ENCODE measurements at regions not wholly inside any gene's neighbourhood (a gene's known extent, or its start where the extent isn't known, plus 50 kb on each side); places are given as distances from the start of the nearest gene placed in this dataset.

- DNase-seq = no peak
Observed at GRCh38 chr14:58785701-58786100, 147.9 kb downstream of the DACT1 start.

GRCh38 chr14:58787592-58787991 is 149.8 kb downstream of the DACT1 start:
- no peak for DNase-seq

DNA sequence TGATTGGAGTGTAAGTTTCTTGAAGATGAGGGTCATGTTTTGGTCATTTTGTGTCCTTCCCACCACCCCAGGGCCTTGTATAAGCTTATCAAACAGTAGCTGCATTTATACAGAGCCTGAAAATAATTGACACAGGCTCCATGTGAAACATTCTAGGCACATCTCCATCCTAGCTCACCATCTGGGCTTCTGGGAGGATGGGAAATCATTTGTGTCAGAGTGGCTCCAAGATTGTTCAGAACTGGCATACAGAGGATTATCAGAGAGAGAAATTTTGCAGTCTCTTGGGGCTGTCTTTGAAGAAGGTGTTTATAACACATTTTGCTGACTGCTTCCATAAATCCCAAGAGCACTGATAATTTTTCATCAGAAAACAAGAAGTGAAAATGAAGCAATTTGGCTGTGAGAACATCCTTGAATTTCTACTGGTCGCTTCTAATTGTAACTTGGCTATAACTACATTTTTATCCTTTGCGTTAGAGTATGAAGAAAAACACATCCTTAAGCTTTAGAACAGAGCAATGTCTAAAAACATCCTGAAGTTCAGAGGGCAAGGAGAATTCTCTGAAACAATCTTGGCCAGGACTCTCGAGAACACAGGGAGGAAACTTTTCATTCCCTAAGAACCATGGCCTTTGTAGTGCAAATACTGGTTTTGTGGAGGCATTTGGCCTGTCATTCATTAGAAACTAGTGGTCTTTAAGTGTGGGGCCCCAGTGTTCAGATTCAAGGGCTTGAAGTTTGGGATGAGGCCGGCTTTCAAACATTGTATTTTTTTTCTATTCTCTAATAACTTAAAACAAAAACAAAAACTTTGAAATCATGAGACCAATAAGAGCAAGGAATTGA is 151.1 kb downstream of the DACT1 start:
- no peak for DNase-seq

DNA sequence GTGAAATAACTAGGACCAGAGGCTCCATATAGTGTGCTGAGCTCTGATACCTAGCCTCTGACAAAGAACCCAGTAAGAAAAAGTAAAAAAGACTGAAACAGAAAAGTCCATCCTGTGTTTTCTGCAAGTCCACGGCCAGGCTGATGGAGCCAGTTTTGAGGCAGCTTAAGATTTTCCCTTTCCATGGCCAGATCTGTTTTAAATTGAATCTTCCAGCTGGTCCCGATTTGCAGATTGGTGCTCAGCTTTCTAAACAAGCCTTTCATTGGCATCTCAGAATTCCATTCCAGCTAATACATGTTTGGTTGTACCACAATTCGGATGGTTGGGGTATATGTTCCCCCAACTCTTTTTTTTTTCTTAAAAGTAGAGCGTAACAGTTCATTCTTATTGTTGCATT is 152.0 kb downstream of the DACT1 start:
- DNase-seq = no peak

- DNase-seq = no peak
Observed at GRCh38 chr14:58792416-58792815, 154.7 kb downstream of the DACT1 start.

- DNase-seq = no peak
Observed at GRCh38 chr14:58793131-58793740, 155.5 kb downstream of the DACT1 start.

DNA sequence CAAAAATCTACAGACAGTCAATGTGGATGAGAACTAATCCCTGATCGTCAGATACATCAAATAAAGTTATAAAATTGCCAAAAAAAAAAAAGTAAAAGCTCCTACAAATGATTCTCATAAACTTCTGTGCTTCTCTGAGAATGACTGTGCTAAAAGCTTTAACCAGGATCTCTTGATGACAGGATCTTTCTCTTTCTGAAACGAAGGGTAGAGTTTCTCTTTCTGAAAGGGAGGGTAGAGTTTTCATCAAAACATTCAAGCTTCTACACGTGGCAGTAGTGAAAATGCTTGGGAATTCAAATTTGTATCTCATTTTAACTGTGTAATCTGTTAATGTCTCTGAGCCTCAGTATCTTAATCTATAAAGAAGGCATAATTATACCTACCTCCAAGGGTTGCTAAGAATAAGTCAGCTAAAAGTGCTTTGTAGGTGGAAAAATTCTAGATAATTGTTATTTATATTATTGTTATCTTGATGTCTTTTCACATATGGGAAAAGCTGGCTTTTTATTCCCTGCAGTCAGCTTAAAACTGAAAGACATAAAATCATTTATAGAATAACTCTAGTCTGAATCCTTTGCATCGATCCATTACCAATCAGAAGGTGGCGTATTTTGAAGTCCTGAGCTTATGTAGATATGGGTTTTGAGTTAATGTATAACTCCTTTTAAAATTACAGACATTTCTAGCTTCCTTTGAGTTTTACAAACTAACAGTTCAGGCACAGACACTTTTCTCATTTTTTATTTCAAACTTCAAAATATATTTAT is 157.4 kb downstream of the DACT1 start:
- DNase-seq = no peak

DNA sequence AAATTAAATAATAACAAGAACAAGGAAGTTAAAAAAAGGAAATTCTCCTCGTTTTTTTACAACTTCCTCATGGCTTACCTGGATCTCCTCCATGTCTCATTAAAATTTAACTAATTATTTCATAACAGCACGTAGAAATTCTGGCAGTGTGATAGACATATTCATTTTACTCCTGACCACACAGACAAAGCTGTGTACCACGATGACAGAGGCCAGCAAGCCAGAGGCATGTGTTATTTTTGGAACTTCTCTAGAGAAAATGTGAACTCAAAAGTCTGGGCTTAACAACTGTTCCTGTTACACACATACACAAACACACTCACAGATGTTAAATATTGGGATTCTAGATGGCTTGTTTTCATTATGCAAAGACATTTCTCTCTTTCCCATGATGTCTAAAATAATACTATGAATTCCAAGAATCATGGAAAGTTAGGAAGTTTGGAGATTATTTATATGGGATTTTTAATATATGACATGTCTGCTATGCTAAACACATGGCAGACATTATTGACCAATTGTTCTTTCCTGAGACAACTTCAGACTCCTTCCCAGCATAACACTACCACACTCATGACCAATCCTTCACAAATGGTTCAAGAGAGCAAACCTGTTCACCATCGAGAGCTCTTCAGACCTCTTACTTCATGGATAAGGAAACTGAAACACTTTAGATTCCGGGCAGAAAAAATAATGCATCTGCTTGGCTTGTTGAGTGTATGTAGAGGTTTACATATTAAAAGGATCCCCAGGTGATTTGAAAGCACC is 158.7 kb downstream of the DACT1 start:
- DNase-seq = no peak

GRCh38 chr14:58797010-58797429 is 159.3 kb downstream of the DACT1 start:
- no peak for DNase-seq

- DNase-seq = no peak
Observed at GRCh38 chr14:58798173-58798572, 160.4 kb downstream of the DACT1 start.

DNA sequence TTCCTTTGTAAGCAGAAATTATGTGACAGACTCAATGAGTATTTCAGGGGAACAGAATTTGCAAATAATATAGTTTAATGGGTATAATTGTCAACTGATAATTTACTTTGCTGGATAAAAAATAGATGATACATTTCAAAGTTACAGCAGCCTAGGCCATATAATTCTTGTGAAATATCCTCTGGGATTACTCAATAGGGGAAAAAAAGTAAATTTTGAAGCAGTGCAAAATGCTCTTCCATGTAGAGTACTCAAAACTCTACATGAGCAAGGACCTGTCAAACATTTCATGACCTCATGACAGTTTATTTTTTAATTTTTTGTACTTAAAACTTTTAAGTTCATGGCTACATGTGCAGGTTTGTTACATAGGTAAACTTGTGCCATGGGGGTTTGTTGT is 163.3 kb downstream of the DACT1 start:
- DNase-seq = no peak

GRCh38 chr14:58805057-58805456 is 167.3 kb downstream of the DACT1 start:
- DNase-seq = no peak

GRCh38 chr14:58805605-58806409 is 168.0 kb downstream of the DACT1 start:
- no peak for DNase-seq

DNA sequence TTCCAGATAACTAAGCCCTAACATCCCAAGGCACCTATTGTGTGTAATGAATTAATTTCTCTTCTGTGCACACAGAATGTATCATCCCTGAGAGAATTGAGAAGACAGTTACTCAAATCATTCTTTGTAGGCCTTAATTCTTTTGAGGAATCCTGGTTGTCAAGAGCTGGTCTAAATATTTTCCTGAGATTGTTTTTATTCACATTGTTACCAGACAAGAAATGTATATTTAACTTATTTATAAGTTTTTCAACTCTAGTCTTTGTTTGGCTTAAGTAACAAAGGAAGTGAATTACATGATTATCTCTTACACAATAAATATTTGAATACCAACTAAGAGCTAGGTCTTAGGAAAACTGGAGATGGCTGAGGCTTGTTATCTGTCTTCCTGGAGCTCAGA is 169.4 kb downstream of the DACT1 start:
- DNase-seq = no peak

- no peak for DNase-seq
Observed at GRCh38 chr14:58808828-58809227, 171.1 kb downstream of the DACT1 start.

DNA sequence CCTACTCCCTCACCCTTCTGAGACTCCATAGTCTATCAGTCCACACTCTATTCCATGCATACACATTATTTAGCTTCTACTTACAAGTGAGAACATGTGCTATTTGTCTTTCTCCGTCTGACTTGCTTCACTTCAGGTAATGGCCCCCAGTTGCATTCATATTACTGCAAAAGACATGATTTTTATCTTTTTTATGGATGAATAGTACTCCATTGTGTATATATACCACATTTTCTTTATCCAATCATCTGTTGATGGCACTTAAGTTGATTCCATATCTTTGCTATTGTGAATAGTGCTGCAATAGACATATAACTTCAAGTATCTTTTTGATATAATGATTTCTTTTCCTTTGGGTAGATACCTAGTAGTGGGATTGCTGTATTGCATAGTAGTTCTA is 171.8 kb downstream of the DACT1 start:
- DNase-seq = no peak

GRCh38 chr14:58812050-58812910 is 174.5 kb downstream of the DACT1 start:
- DNase-seq = no peak

DNA sequence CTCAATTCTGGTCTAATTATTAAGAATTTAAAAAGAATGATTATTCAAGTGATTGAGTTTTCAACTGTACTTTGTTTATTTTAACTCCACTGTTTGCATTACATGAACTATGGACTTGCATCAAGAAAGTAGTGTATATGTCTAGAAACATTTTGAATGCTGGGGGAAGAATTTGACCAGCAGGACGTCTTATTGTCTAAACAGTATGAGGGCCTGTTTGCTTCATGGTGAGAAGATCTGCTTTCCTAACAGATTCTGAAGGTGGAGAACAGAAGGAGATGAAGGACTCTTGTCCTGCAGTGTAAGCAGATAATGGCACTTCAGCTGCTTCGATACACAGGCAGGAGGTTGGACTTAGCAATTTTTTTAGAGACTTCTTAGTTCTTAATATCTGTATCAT is 176.0 kb downstream of the DACT1 start:
- DNase-seq = no peak

- no peak for DNase-seq
Observed at GRCh38 chr14:58814466-58814865, 176.7 kb downstream of the DACT1 start.

GRCh38 chr14:58815161-58815701 is 177.5 kb downstream of the DACT1 start:
- no peak for DNase-seq

GRCh38 chr14:58815794-58816193 is 178.0 kb downstream of the DACT1 start:
- no peak for DNase-seq

All from stimulated activated CD4-positive, alpha-beta T cell treated with anti-CD3 and anti-CD28 coated beads, Interleukin-4, amount 100 ng/mL, for 1 hour (primary cell).